T-helper 1 cell (primary cell): ENCODE measurements at regions not wholly inside any gene's neighbourhood (a gene's known extent, or its start where the extent isn't known, plus 50 kb on each side); places are given as distances from the start of the nearest gene placed in this dataset.
"Not testable (repeated sequence)": the region's sequence is repeated elsewhere in the genome, so short reads cannot be mapped to it uniquely, and the experiment has no call there.

Experiments
- DNase-seq, 5 donors: peaks; one replicate each; pipeline ENCODE4 v3.0.0-alpha.2; 2012 to 2020

GRCh38 chrX:37904833-37905232 lies 57.5 kb upstream of the DYNLT3 start:
- DNase-seq: no peak

DNA sequence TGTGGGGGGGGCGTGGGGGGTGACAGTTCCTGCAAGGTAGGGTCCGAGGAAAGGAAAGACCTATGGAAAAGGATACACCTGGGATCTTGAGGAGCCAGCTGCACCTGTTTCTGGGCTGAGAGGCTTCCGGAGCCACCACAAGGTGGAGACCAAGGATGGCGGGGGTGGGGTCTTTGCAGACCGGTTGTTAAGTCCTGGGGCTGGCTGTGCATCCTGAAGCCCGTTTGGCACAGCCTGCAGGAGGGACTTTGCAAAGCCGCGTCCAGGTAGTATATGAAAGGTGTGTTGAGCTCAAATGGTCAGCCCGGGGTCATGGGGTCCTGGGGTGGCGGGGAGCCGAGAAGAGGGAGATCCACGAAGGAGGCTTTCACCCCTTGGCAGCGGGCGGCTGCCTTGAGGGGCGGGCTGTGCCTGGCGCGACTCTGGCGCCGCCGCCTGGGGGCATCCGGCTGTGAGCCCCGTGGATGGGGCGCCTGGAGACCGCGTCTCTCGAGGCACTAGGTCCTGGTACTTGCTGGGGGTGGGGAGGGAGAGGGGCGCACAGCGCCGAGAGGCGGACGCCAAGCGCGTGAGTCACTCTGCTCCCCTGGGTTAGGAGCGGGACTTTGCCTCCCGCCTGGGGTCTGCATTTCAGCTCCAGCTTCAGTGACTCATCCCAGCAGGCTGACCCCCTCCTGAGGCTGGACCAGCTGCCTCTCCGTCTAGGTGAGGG lies 58.2 kb upstream of the DYNLT3 start:
- no peak for DNase-seq

DNA sequence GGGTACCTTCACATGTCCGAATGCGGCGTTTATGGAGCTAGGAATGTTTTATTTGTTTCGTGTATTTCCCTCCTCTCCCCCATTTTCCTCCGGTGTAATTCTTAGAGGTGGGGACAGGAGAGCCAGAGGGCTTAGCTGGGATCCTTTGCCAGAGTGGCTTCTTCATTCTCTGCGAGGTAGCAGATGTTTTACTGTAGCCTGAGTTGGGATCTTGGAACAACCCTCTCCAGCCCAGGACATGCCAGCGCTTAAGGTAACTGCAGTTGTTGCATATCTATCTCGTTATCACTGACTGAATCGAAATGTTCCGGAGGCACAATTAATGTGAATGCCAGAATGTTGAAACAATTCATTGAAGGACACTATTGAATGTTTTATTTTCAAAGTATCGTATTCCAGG lies 59.0 kb upstream of the DYNLT3 start:
- no peak for DNase-seq

DNA sequence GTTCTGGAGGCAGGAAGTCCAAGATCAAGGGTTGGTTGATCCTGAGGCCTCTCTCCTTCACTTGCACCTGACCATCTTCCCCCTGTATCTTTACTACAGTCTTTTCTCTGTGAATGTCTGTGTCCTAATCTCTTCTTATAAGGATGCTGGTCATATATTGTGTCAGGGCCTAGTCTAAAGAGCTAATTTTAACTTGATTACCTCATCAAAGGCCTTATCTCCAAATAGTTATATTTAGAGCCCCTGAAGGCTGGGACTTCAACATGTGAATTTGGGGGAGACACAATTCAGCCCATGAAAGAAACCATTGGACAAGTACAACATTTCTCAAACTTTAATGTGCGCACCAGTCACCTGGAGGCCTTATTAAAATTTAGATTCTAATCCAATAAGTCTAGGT lies 62.8 kb upstream of the DYNLT3 start:
- no peak for DNase-seq

DNA sequence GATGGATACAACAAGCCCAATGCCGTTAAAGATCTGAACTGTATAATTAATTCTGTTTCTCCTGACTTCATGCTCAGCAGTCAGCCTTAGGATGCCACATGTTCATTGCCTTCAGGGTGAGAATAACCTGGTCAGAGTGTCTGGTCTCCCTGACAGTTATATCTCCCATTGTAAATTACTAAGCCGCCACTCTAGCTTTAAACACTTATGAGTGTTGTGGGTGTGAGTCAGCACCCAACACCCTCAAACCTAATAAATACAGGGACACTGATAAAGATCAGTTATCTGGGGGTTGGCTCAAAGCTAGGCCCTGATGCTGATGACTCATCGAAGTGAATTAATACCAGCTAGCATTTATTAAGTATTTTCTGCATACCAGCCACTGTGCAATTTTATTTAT lies 64.9 kb upstream of the DYNLT3 start:
- no peak for DNase-seq

DNA sequence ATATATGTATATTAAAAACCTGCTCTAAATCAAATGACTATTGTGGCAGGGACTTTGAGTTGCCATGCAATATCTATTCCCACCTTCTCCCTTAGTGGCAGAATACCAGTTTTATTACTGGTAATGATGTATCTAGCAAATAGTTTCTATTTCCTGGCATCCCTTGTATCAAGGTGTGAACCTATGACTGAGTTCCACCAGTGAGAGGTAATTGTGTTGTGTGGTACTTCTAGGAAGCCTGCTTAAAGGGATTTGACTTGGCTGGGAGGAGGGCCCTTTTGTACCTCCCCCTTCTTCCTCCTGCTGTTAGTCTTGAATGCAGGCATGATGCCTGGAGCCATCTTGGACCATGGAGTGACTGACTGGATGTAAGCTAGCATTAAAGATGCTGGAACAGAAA lies 65.4 kb upstream of the DYNLT3 start:
- no peak for DNase-seq

DNA sequence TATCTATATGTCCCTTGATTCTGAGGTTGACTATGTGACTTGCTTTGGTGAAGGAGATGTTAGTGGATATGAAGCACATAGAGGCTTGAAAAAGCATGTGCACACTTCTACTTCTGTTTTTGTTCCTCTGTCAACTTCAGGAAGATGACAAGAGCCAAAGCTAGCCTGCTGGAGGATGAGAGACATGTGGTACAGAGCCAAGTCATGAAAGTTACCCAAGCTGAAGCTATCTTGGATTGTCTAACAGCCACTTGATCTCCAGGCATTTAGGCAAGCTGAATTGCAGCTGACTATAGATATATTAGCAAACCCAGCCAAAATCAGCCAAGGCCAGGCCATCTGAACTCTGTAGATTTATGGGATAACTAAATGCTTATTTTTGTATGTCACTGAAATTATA lies 70.8 kb upstream of the DYNLT3 start:
- DNase-seq: no peak

DNA sequence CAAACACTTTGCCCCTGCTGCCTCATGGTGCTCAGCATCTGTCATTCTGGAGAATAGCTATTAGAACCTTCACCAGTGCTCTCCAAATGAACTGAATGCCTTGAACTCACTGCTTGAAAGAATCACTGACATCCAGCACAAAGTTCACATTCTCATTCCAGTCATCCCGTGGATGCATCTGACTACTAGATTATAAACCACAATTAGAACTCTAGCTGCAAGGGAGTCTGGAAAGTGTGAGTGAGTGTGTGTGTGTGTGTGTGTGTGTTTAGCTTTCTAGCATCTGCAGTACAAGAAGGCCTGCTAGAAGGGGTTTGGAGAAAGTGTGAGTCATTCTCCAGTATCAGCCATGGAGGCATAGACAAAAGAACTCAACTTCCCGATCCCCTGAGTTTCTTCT lies 71.3 kb upstream of the DYNLT3 start:
- no peak for DNase-seq

- no peak for DNase-seq
Measured at GRCh38 chrX:37921758-37922157, 74.4 kb upstream of the DYNLT3 start.

- DNase-seq: no peak
Measured at GRCh38 chrX:37922928-37923327, 75.6 kb upstream of the DYNLT3 start.

GRCh38 chrX:37925761-37926160 lies 78.4 kb upstream of the DYNLT3 start:
- DNase-seq: not testable (repeated sequence)

GRCh38 chrX:37926700-37927099 lies 79.3 kb upstream of the DYNLT3 start:
- DNase-seq: peak in 1 of 5 donors; percentile 11

DNA sequence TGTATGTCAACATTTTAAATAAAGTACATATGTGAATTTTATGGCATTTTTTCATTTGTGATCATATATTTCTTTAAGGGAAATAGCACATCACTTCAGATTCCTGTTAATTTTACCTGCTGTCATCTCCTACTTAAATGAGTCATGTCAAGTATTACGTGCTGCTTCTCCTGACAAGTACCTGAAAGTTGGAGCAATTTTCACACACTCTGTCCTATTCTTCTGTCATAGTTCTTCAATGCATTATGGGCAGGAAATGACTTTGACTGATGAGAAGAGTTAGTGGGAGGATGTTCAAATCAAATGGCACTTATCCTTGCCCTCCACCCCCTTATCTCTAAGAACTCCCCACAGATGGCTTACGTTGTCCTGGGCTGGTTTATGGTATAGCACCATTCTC lies 64.2 kb upstream of the SYTL5 start:
- DNase-seq: no peak

DNA sequence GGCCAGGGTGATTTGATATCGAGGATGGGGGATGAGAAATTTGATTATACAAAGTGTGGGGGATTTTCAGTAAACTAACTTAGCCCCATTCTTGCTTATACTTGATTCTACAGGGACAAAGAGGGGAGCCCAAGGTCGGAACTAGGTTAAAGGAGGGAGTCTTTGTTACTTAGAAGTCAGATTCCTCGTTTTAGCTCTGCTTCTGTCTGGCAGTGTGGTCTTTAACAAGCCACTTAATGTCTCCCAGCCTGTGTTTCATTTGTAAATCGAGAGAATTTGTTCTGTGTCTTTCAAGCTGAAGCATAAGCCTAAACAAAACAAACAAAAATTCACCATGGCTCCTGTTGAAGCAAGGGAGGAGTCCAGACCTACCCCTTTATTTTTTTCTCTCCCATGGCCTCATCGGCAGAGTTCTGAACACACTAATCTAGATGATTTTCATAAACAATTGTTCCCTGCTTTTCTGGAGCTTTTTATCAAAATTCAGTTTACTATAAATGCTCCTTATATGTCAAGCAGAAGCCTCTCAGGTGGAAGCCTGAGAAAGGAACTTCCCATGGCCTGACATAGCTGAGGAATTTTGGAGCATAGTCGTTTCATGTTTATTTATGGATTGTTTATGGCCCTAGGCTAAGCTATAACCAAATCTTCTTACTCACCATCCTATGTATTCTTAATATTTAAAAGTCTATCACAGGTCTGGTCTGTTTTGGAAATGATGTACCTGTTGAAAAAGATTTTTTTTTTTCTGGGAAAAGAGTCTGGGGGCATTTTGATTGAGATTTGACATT lies 62.6 kb upstream of the SYTL5 start:
- DNase-seq: no peak

GRCh38 chrX:37946197-37946596 lies 60.2 kb upstream of the SYTL5 start:
- no peak for DNase-seq

DNA sequence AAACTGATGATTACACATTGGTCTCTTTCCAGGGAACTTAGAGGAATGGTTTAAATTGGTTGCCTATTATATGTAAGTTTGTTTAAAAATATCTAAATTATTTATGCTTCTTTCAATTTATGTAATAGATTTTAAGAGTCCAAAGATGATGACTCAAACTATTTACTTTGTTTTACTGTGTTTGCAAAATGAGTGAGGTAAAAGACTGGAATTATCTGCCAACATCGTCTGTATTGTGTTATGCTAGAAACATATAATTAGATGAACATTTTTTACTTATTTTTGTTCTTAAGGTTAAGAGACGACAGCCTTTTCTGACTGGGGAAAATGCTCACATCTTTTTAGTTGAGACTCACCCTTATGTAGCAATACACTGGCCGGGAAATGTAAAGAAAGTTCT lies 51.1 kb upstream of the SYTL5 start:
- no peak for DNase-seq

DNA sequence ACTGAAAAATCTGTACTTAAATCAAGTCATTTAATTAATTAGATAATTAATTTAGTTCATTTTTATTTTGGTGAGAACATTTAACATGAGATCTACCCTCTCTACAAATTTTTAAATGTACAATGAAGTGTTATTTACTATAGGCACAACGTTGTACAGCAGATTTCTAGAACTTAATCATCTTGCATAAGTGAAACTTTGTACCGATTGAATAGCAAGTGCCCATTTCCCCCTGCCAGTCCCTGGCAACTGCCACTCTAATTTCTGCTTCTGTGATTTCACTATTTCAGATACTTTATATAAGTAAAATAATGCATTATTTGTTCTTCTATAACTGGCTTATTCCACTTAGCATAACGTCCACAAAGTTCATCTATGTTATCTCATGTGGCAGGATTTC lies 50.1 kb upstream of the SYTL5 start:
- DNase-seq: no peak
